ENCODE measurements at regions not wholly inside any gene's neighbourhood (a gene's known extent, or its start where the extent isn't known, plus 50 kb on each side); places are given as distances from the start of the nearest gene placed in this dataset.
"Not testable (repeated sequence)": the region's sequence is repeated elsewhere in the genome, so short reads cannot be mapped to it uniquely, and the experiment has no call there.

- no peak for TF ChIP-seq CTCF (IDR thresholded peaks at IDR 0.05; ENCODE audit: low read depth, low read length, missing control alignments)
- DNase-seq (ENCODE audit: low read depth) = no peak
- no peak overlapping the region for H3K4me3 ChIP-seq (ENCODE audit: low read depth, low read length)
Measured at GRCh38 chr10:108039821-108040584, 875.5 kb upstream of the SORCS1 start.

- TF ChIP-seq CTCF (IDR thresholded peaks at IDR 0.05; ENCODE audit: low read depth, low read length, missing control alignments) = no peak
- H3K4me3 ChIP-seq (ENCODE audit: low read depth, low read length) = no peak overlapping the region
- no peak for DNase-seq (ENCODE audit: low read depth)
Measured at GRCh38 chr10:108037061-108037460, 872.6 kb upstream of the SORCS1 start.

- DNase-seq (ENCODE audit: low read depth) = no peak
- TF ChIP-seq CTCF (IDR thresholded peaks at IDR 0.05; ENCODE audit: low read depth, low read length, missing control alignments) = no peak
- H3K4me3 ChIP-seq (ENCODE audit: low read depth, low read length) = no peak overlapping the region
Measured at GRCh38 chr10:108036265-108036664, 871.8 kb upstream of the SORCS1 start.

GRCh38 chr10:108034829-108035228 lies 870.3 kb upstream of the SORCS1 start:
- DNase-seq (ENCODE audit: low read depth) = no peak
- H3K4me3 ChIP-seq (ENCODE audit: low read depth, low read length) = no peak overlapping the region
- no peak for TF ChIP-seq CTCF (IDR thresholded peaks at IDR 0.05; ENCODE audit: low read depth, low read length, missing control alignments)

GRCh38 chr10:108033518-108033917 lies 869.0 kb upstream of the SORCS1 start:
- H3K4me3 ChIP-seq (ENCODE audit: low read depth, low read length); DNase-seq (ENCODE audit: low read depth): not testable (repeated sequence)

- no peak for TF ChIP-seq CTCF (IDR thresholded peaks at IDR 0.05; ENCODE audit: low read depth, low read length, missing control alignments)
- no peak overlapping the region for H3K4me3 ChIP-seq (ENCODE audit: low read depth, low read length)
- DNase-seq (ENCODE audit: low read depth) = no peak
Measured at GRCh38 chr10:108031505-108031904, 867.0 kb upstream of the SORCS1 start.

GRCh38 chr10:108014902-108015177 lies 850.3 kb upstream of the SORCS1 start:
- no peak overlapping the region for H3K4me3 ChIP-seq (ENCODE audit: low read depth, low read length)
- no peak for DNase-seq (ENCODE audit: low read depth)
- no peak for TF ChIP-seq CTCF (IDR thresholded peaks at IDR 0.05; ENCODE audit: low read depth, low read length, missing control alignments)
